ENCODE measurements at regions not wholly inside any gene's neighbourhood (a gene's known extent, or its start where the extent isn't known, plus 50 kb on each side); places are given as distances from the start of the nearest gene placed in this dataset.

DNA sequence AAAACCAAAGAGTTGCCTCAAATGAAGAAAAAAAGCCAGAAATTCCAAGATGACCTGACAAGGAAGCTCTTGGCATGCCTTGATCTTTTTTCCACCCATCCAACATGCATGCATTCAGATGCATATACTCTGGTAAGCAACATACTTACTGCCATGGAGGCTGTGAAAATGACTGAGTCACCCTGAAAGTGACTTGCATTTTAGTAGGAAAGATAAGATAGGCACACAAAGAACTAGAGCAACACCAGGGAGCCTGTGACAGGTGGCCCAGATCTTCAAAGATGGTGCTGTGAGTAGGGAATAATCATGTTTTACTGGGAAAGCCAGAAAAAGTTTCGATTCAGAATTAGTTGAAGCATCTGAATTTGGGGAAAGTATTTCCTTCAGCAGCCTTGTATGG, 185.1 kb upstream of the SLCO3A1 start:
- DNase-seq (ENCODE audit: low read depth), result no peak
- in situ Hi-C loops (cut with HindIII; ENCODE audit: low pct_unique_long_range_greater_than_20kb, low sequenced_read_pairs), result no loop called here

DNA sequence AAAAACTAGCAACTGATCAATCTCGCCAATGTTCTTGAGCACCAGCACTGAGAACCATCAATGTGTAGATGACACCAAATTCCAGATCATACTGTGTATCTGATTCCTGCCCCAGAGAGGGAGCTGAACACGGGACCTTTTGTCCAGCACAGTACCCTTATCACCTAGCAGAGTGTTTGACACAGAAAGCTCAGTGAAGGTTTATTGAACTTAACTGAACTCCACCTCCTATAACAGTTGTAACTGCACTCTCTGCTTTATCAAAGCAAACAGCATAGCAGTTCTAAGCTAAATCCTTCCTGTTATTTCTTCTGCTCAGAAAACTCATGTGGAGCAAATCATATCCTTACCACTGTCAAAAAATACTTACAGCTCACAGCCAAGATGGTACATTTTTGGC, 183.4 kb upstream of the SLCO3A1 start:
- DNase-seq (ENCODE audit: low read depth), result no peak
- in situ Hi-C loops (cut with HindIII; ENCODE audit: low pct_unique_long_range_greater_than_20kb, low sequenced_read_pairs), result no loop called here

DNA sequence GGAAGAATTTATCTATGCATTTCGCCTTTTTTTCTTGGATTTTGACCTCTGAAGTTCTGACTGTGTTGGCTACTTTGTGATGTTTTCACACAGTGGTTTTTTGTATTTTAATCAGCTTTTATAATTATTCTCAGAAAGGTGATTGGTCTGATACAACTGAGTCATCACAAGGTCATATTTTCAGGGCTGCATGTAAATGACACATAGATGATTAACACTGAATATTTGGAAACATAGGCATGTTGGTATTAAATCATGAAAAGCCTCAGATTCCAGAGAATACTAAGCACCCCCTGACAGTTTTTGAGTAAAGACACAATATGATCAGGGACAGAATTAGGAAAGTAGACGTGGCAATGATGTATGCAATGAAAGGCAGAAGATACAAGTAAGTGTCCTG, 175.5 kb upstream of the SLCO3A1 start:
- no peak for DNase-seq (ENCODE audit: low read depth)
- in situ Hi-C loops (cut with HindIII; ENCODE audit: low pct_unique_long_range_greater_than_20kb, low sequenced_read_pairs), result no loop called here

DNA sequence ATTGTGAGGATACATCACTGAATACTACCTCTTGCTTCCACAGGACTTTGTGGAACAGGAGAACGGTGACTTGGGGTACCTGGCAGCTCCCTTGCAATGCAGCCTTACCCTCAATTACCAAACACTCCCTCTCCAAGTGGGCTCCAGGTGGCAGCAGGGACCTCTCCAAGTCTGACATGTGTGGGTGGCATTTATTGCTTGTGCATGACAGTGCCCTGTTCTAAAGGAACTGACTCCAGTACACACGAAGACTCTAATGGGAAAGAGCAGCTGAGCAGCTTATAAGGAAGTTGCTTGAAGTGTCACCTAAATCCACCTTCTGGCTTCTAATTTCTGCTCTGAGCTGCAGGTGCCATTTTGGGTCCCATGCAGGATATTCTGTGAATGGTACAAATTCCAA, 174.1 kb upstream of the SLCO3A1 start:
- in situ Hi-C loops (cut with HindIII; ENCODE audit: low pct_unique_long_range_greater_than_20kb, low sequenced_read_pairs), result no loop called here
- no peak for DNase-seq (ENCODE audit: low read depth)

DNA sequence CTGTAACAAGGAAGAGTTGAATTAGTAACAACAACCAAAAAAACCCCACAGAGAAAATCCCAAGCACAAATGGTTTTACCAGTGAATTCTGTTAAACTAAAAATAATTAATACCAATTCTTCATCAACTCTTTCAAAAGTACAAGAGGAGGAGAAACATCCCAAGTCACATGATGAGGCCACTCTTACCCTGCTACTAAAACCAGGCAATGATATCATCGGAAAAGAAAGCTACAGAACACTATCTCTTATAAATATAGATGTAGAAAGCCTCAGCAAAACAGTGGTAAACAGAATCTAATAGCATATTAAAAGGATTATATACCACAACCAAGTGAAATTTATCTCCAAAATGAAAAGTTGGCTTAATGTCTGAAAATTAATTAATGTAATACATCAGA, 168.1 kb upstream of the SLCO3A1 start:
- in situ Hi-C loops (cut with HindIII; ENCODE audit: low pct_unique_long_range_greater_than_20kb, low sequenced_read_pairs), result no loop called here
- no peak for DNase-seq (ENCODE audit: low read depth)

DNA sequence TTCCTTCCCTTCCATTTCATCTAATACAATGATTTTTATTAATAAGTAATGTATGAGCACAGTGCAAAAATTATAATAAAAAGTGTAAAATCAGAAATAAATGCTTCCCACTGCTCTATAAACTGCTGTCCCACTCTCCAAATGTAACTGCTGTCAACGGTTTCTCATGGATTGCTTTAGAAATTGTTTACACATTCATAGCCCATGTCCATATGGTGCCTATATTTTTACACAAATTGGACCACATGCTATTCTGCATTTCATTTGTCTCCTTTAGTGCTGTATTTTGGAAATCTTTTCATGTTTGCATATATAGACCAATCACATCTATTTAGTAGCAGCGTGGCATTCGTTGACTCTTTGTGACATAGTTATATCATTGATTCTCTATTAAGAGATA, 164.7 kb upstream of the SLCO3A1 start:
- no peak for DNase-seq (ENCODE audit: low read depth)
- in situ Hi-C loops (cut with HindIII; ENCODE audit: low pct_unique_long_range_greater_than_20kb, low sequenced_read_pairs), result no loop called here

DNA sequence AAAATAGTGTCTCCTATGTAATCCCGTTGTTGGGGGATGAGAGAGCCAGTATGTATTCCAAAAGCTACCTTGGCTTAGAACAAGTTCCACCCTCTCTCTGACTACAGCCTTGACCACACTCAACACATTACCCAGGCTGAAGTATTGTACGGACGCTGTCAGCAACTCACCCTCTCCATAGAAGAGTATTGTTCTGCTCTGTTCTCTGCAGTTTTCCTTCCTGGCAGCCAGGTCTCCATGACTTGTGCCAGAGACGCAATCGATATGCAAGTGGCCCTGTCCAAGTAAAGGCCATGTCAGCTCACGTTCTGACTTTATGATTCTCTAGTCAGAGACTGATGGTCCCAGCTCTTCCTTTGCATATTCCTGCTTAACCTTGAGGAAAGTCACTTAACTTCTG, 164.1 kb upstream of the SLCO3A1 start:
- no peak for DNase-seq (ENCODE audit: low read depth)
- in situ Hi-C loops (cut with HindIII; ENCODE audit: low pct_unique_long_range_greater_than_20kb, low sequenced_read_pairs), result no loop called here

DNA sequence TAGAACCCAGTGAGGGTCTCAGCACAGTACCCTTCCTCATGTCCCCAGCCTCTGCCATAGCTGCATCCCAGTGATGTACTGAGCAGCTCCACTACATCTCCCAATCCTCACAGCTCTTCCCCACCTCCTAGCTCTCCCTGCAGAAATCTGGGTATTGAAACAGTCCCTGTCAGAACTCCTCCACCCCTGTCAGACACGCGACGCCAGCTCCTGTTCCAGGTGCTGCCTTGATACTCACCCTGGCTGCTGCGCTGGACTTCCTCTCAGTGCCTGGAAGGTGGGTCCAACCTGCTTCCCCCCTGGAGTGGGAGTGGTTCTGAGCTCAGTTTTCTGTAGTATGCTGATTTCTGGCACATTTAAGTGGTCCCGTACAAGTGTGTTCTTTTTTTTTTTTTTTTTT, 160.9 kb upstream of the SLCO3A1 start:
- DNase-seq (ENCODE audit: low read depth), result no peak
- in situ Hi-C loops (cut with HindIII; ENCODE audit: low pct_unique_long_range_greater_than_20kb, low sequenced_read_pairs), result no loop called here

DNA sequence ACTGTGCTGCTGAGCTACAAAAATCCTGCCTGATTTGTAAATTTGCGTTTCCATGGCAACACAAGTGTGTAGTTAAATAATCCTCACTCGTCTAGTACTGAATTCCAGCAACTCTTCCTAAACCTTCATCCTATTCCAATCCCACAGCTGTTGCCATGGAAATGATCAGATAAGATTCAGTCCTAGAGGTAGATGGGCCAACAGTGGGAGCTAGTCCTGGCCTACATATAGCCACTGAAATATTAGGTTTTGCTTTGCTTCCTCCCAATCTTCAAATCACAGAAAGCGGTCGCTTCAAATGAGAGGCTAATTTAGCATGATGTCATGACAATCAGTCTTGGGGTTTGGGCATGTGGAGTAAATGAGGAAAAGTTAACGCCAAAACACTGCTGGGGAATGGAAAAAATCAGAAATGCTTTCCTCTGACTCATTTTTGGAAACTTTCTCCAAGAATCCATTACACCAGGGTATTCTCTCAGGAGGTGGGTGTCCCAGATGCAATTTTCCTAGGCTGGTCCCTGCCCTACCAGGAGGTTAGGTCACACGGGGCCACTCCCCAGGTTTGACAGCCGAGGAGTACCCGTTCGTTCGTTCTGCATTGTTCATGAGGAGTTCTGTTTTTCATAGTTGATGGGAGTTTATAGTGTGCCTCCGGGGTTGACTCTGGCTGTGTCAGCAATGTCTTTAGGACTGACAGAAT, 159.2 kb upstream of the SLCO3A1 start:
- in situ Hi-C loops (cut with HindIII; ENCODE audit: low pct_unique_long_range_greater_than_20kb, low sequenced_read_pairs), result no loop called here

DNA sequence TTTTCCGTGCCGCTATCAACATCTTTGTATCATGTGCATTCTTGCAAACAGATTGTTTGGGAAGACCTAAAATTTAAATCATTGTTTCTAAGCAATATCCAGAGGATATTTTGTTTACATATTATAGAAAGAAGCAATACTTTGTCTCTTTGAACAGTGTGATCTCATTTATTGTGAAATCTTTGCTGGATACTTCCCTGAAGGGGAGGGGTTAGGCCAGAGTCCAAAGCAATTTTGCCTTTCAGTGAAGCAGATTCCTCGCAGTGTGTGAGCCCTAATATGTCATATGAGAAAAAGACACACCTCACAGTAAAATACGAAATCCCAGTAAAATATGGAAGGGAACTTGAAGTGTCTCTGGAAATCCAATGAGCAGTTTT, 158.7 kb upstream of the SLCO3A1 start:
- in situ Hi-C loops (cut with HindIII; ENCODE audit: low pct_unique_long_range_greater_than_20kb, low sequenced_read_pairs), result no loop called here
- no peak for DNase-seq (ENCODE audit: low read depth)

More for the DNA sequence above, 159.2 kb upstream of the SLCO3A1 start:
- no peak for DNase-seq (ENCODE audit: low read depth)

DNA sequence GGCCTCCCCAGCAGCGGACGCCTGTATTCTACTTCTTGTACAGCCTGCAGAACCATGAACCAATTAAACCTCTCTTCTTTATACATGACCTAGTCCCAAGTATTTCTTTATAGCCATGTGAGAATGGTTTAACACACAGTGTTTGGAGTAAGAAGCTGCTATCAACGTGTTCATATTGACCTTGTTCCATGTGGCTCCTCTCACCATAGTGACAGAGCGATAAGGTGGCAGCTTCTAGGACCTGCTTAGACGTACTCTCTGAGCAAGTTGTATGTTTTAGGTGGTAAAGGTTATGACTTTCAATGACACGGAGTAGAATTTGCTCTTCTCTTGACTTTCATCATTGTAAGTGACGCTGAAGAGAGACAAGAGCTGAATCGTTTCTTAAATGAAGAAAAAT, 157.7 kb upstream of the SLCO3A1 start:
- in situ Hi-C loops (cut with HindIII; ENCODE audit: low pct_unique_long_range_greater_than_20kb, low sequenced_read_pairs), result no loop called here
- no peak for DNase-seq (ENCODE audit: low read depth)

DNA sequence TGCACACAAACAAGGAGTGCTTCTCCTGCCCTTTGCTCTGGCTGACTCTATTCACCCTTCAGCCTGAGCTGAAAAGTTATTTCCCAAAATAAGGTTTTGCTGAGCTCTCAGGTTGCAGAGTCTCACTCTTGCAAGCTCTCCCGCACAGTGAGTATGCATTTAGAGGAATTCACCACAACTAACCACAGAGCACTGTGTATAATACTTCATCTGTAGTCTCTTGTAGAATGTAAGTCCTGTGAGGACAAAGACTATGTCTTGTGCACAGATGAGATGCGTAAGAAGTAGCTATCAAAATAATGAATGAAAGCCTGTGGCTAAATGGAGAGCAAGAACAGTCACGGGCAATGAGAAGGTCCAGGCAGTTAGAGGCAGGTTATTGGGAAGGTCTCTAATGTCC, 156.5 kb upstream of the SLCO3A1 start:
- no peak for DNase-seq (ENCODE audit: low read depth)
- in situ Hi-C loops (cut with HindIII; ENCODE audit: low pct_unique_long_range_greater_than_20kb, low sequenced_read_pairs), result no loop called here

DNA sequence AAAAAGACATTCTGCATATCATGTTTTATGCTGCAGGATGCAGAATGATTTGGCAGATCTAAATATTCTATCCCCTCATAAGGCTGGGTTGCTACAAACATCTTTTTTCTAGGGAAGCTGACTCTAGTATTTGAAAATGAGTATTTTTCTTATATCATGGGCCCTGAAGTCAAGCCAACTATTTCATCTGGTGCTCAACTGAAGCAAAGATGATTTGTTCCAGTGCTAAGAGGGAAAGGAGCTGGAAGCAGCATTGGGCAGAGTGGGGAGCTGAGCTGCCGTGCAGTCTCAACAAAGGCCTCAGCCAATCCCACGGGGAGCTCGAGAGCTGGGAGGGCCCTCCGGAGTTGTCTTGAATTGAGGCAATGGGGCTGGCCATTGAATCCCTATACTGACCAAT, 155.3 kb upstream of the SLCO3A1 start:
- DNase-seq (ENCODE audit: low read depth), result no peak
- in situ Hi-C loops (cut with HindIII; ENCODE audit: low pct_unique_long_range_greater_than_20kb, low sequenced_read_pairs), result no loop called here

DNA sequence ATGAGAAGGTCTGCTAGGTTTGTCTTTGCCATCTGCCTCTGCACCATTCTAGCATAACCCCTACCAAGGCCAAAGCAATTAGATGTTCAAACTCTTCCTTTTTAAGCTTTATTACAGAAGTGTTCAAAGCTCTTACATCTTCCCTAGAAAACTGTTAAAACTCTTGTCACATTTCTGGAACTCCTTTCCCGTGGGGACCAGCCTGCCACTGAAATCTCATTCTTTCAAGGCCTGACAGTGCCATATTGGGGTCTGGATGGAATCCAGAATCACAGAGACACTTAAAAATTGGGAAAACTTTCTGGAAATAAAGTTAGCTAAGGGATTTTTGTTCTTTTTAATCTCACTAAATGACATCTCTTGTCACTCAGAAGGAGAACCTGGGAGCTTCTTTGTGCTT, 153.8 kb upstream of the SLCO3A1 start:
- in situ Hi-C loops (cut with HindIII; ENCODE audit: low pct_unique_long_range_greater_than_20kb, low sequenced_read_pairs), result no loop called here
- no peak for DNase-seq (ENCODE audit: low read depth)

DNA sequence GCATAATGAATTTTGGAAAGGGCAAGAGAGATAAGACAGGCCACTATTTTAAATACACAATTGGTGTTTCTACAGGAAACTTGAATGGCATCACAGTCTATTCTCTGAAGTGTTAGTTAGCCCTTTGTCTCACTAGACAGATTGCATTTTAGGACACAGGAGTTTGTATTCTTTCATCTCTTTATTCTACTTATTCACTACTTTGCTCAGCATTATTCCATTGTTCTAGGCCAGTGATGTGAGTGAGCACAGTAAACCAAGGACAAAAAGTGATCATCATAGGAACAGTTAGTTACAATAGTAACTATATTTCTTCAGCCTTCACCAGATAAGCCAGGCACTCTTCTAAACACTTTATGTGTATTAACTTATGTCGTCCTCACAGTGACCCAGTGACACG, 150.2 kb upstream of the SLCO3A1 start:
- in situ Hi-C loops (cut with HindIII; ENCODE audit: low pct_unique_long_range_greater_than_20kb, low sequenced_read_pairs), result no loop called here
- no peak for DNase-seq (ENCODE audit: low read depth)

DNA sequence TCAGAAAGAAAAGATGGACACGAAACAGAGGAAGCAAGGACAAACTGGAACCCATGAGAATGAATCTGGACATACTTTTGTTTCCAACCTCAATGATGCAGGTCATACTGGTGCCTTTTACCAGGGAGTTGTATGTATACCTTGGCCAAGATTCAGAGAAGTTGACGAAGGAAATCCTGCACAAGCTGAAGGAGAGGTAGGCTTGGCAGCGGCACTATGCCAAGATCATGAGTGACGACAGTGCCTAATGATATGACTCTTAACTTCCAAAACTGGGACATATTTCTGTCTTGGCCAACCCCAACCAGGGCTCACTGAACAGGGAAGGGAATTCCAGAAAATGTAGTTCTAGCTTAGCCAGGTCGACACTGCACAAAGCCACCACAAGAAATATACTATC, 149.2 kb upstream of the SLCO3A1 start:
- no peak for DNase-seq (ENCODE audit: low read depth)
- in situ Hi-C loops (cut with HindIII; ENCODE audit: low pct_unique_long_range_greater_than_20kb, low sequenced_read_pairs), result no loop called here

DNA sequence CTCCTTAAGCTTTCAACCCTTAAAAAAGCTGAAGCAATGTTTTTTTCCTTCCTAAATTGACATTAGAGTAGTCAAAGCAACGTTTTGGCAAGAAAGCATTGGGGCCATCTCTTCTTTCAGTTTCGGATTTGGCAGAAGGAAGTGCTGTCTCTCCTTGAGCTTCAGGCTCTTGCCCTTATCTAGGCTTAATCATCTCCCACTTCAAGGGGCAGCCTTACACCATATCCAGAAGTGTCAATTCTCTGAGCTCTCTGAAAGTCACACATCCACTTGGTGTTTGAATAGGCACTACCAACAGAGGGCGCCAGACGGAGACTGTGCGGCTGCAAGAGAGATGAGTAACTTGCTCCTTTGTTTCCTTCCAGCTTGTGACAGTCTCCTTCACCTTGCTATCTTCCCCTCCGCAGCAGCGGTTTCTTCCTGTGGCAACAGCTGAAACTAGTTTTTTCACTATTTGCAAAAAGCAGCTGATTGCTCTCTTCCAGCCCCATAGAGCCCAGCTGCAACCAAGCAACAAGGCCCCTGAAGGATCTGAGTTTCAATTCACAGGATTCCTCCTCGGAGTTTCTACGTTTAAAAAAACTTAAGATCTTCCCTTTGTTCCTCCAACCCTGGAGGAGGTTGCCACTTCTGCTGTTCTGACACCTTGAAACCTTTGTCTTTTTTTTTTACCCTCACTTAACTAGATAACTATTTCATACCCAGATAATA, 147.0 kb upstream of the SLCO3A1 start:
- in situ Hi-C loops (cut with HindIII; ENCODE audit: low pct_unique_long_range_greater_than_20kb, low sequenced_read_pairs), result no loop called here
- peak; percentile 63 for DNase-seq (ENCODE audit: low read depth)

DNA sequence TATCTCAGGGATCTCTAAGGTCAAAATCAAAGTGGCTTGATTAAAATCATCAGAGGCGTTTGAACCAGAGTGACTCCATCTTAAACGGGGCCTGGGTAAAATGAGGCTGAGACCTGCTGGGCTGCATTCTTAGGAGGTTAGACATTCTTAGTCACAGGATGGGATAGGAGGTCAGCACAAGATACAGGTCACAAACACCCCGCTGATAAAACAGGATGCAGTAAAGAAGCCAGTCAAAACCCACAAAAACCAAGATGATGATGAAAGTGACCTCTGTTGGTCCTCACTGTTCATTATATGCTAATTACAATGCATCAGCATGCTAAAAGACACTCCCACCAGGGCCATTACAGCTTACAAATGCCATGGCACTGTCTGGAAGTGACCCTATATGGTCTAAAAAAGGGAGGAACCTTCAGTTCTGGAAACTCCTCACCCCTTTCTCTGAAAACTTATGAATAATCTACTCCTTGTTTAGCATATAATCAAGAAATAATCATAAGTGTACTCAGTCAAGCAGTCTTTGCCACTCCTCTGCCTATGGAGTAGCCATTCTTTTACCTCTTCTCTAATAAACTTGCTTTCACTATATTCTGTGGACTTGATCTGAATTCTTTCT, 143.3 kb upstream of the SLCO3A1 start:
- DNase-seq (ENCODE audit: low read depth), result no peak

DNA sequence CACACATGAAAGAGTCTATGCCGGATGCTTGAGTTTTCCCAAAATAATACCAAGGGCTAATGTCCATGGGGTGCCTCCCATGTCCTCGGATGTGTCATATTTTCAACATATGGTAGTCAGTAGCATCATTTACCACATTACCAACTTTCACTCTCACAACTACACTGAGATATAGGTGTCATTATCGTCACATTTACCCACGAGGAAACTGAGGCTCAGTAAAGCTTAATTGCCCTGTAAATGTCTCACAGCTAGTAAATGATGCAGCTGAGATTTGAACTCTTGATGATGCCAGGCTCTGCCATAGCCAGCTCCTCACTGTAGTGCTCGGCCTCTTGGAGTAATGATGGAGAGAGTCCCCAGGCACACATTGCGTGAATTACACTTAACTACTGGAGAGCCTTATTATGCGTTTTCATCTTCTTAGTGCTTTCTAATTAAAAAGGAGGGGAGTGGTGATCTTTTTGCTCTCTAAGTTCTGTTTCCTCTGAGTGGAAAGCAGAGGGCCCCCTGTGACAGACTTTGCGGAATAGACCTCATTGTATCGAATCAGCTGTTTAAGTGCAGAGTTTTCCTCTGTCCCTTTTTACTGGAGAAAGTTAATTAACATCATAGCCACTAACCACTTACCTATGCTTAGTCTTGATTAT, 142.0 kb upstream of the SLCO3A1 start:
- in situ Hi-C loops (cut with HindIII; ENCODE audit: low pct_unique_long_range_greater_than_20kb, low sequenced_read_pairs), result no loop called here
- DNase-seq (ENCODE audit: low read depth), result no peak

More for the DNA sequence above, 143.3 kb upstream of the SLCO3A1 start:
- in situ Hi-C loops (cut with HindIII; ENCODE audit: low pct_unique_long_range_greater_than_20kb, low sequenced_read_pairs), result no loop called here
